ENCODE measurements at regions not wholly inside any gene's neighbourhood (a gene's known extent, or its start where the extent isn't known, plus 50 kb on each side); places are given as distances from the start of the nearest gene placed in this dataset.

DNA sequence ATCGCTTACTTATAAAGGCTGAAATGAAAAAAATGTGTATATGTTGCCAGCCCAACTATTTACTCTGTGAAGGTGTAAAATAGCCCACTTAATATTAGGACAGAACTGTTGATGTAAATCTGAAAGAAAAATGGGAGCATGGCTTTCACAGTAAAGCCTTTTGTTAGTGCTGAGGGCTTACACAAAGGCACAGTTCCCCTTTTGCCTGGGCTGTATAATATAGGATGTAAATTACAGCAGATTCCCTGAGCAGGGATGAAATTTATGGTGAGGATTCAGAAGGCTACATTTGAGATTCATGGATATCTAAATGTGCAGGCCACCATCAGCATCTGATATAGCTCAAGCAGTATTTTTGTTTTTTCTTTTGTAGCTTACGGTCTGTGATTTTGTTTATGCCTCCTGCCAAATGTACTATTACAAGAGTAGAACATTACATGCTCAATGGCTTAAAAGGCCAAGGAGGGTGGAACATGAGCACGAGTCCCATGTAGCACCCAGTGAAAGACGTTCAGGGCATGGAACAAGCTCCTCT, 109.1 kb upstream of the ATP10A start:
- DNase-seq: no peak

DNA sequence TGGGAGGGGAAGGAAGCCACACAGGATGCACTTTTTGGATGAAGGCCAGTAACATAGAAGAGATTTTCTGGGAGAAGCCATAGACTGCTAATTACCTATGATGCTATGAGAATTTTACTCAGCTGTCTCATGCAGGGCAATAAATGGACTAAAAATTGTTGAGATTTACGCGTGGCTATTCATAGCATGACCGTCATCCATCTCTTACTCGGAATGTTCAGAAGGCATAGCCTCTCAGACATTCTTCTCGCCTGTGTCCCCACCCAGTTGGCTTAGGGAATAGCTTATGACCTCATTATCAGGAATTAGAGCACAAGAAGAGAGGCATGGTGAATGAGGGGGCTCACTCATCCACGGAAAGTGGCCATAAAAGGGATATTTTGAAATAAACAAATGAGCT, 107.9 kb upstream of the ATP10A start:
- DNase-seq: no peak

DNA sequence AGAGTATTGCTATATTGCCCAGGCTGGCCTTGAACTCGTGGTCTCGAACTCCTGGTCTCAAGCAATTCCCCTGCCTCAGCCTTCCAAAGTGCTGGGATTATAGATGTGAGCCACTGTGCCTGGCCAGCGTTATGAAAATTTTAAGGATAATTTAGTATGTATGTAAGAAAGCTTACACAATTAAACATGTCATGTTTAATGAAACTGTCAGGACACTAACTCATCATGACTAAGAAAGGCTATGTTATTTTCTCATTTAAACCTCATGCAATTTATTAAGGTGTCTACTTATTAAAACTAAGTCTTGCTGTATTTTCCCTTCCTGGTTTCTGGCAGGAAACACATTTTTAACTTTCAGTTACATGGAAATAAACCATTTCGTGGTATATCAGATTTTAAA, 106.8 kb upstream of the ATP10A start:
- DNase-seq: no peak

DNA sequence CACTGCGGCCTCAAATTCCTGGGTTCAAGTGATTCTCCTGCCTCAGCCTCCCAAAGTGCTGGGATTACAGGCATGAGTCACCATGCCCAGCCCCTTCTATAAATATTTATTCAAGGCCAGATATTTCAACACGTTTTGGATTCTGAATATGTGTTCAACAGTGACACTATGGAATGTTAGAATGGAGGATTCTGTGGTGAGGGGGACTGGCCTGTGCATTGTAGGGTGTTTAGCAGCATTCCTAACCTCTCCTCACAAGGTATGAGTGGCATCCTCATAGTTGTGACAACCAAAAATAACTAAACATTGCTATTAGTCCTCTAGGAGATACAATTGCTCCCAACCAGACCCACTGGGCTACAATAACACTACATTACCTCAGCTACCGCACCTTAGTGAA, 104.0 kb upstream of the ATP10A start:
- no peak for DNase-seq

DNA sequence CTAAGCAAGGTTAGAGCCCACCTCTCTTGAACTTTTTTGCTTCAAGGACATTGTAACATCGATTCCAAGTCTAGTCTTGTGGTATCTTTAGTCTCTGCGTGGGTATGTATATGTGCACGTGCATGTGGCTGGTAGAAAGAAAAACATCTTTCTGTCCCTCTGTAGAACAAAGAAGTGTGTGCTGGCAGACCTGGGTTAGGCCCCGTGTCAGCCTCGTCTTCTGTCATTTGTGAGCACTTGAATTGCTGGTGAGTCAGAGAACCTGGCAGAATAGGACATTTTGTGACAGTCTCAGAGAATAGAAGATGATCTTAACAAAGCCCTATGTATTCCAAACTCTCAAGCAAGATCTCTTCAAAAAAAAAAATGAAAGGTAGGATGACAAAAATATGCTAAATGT, 102.2 kb upstream of the ATP10A start:
- DNase-seq: no peak

DNA sequence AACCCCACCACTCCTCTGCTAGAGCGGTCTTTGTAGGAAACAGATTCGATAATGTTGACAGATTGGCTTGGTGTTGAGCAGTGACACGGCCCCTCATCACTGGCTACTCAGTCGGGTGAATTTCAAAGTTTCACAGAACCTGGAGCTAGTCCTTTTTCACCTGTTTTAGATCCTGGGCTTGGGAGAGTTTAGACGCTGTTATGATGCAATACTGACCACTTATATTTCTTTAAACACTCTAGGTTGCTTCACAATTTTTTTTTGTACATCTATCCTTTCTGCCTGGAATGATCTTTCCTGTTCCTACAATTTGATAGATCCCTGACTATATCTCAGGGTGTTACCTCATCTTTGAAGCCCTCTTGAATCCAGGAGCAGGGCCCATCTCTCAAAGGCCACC, 97.1 kb upstream of the ATP10A start:
- no peak for DNase-seq

DNA sequence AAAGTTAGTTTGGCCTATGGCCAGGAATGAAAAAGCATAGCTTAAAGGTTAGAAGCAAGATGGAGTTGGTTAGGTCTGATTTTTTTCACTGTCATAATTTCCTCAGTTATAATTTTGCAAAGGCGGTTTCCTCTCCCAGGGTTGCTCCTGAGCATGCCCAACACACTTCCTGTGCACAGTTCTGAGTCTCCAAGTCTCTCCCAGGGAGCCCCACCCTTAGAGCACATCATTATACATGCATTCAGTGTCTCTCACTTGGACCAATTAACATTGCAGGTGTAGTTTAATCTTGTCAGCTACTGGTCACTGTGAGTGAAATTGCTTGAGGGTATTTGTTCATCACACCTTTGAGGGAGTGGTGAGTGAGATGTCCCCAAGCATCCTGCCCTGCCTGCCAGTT, 96.0 kb upstream of the ATP10A start:
- no peak for DNase-seq

DNA sequence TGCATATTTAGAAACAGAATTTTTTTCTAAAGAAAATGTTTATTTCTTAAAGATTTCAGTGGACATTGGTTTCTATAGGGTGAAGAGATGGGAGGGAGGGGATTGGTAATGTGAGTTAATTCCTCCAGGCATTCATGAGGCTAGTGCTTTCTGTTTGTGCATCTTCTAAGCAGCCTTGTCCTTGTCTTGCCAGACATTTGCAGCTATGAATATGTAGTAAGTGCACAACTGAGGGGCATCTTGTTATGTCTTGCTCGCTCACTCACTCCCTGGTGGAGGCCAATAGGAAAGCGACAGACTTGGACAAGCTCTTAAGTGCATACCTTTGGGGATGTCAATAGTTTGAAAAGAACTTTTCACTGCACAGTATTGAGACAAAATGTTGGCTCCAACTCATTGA, 92.5 kb upstream of the ATP10A start:
- DNase-seq: no peak

DNA sequence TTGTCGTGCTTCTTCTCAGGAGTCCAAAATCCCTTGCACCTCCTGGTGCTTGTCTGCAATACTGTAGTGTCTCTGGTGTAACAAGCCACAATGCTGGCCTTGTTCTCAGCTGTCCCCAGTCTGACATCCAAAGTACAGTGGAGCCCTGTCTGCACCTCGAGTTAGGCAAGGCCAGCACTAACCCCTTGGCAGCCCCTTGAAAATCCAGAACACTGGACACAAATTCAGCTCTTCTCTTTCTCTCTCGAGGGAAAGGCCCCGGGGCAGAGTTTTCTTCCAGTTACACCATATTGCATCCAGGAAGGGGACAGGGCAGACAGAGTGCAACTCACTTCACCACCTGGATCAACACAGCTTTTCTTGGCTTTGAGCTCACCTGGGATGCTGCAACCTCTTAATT, 91.3 kb upstream of the ATP10A start:
- no peak for DNase-seq

DNA sequence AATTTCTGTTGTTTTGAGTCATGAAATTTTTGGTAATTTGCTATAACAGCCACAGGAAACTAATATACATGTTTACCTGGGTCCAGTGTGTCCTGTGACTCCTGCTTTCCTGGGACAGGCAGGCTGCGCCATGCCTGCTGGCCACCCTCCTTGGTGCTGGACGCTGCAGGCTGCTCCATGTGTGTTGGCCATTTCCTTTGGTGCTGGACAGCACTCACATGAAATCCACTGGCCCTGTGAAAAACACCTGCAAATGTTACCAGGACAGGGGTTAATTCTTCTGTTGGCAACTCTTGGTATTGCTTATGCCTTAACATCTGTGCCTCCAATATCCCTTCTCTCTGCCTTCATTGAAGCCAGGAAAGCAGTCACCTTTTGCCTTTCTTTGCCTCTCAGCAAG, 86.9 kb upstream of the ATP10A start:
- no peak for DNase-seq

DNA sequence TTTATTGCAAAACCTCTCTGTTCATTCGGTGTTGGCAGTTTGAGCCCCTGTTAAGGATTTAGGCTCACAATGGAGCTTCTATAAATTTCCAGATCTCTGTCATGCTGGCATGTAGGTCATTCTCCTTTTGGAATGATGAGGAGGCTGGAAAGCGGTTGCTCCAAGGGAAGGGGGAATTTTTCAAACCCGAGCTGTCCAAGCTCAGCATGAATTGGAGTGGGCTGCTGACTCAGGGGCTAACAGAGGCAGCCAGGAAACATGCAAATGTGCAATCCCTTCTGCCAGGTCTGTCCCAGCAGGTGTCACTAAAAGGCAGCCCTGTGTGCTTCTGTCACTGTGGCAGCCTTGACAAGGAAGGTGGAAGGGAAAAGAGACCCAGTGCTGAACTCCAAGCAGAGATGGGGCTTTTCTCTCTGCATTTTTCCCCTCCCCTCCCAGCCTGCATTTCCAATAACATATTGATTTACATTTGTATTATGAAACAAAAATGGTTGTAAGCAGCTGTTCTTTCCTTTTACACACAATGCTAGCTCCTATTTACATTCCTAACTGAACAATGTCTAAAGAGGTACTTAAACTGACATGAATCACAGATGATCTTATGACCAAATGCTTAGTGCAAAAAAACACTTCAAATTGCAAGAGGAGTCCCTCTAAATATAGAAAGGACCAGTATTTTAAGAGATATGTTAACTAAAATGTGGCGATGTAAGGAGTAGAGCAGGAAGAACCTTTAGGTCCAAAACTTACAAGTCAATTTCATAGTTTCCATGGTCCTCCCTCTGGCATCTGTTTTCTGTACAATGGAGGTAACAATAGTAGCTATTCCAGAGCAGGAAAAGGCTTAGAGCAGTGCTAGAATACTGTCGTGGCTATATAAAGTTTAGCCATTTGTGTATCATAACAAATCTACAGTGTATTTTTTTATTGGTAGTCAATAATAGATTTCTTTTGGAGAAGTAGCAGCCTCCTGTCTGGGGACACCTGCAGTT, 84.5 kb upstream of the ATP10A start:
- peak in 3 of 56 donors; percentile 2 to 19 (median 5) for DNase-seq

DNA sequence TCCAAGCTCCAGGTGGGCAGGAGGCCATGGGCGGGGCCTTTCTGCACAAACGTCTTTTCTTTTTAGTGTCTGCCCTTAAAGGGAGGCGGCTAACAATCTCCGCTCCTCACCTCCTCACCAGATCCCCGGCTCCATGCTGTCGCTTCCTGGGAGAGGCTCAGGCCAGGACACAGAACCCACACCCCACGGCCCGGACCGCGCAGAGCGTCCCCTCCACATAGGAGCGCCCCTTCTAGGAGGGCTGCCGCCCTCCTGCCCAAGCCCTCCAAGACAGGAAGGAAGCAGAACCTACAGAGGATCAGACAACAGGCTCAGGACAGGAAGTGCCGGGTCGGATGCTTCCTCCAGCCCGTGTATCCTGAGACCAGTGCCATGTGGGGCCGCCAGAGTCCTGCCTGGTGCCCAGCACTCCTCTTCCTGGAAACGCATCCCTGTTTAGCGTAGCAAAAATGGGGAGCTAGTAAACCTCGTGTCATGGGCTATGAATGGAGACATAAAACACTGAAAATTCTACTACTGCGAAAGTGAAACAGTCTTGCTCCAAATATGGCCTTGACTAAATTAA, 83.2 kb upstream of the ATP10A start:
- DNase-seq: no peak

DNA sequence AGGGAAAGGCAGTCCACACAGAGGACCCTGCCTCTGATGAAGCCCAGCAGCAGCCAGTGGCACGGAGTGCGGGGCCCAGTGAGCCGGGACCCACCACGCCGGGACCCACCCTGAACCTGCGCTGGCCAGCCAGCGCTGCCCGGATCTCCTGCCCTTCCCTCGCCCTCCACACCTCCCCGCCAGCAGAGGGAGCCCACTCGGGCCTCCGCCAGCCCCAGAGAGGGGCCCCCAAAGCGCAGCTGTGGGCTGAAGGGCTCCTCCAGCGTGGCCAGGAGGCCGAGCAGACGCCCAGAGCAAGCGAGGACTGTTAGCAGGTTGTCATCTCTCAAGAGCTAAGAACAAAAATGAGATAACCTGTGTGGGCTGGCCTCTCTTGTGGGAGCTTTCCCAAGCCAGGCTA, 81.3 kb upstream of the ATP10A start:
- DNase-seq: no peak

DNA sequence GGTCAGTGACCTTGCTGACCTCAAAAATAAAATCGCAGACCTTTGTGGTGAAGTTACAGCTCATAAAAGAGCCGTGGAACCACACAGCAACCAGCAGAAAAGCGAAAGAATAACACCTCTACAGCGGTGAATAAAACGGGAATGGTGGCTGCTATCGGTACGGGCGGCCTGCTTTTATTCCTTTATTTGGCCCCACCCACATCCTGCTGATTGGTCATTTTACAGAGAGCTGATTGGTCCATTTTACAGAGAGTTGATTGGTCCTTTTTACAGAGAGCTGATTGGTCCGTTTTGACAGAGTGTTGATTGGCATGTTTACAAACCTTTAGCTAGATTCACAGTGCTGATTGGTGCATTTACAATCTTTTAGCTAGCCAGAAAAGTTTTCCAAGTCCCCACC, 80.7 kb upstream of the ATP10A start:
- DNase-seq: no peak

DNA sequence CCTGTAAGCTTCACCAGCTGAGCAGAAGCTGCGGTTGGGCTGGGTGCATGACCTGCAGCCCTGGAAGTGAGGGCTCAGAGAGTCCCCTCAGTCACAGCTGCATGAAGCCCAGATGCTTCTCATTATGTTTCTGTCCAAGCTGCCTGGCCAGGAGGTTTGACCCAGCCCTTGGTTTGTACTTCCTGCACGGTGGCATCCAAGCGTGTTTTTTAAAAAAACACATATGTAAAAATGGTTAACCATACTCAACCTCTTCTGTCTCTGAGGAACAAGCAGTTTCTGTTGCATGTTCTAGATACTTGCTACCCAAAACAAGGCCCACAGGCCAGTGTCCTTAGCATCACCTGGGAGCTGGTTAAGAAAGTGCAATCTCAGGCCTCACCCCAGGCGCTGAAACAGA, 76.0 kb upstream of the ATP10A start:
- no peak for DNase-seq

DNA sequence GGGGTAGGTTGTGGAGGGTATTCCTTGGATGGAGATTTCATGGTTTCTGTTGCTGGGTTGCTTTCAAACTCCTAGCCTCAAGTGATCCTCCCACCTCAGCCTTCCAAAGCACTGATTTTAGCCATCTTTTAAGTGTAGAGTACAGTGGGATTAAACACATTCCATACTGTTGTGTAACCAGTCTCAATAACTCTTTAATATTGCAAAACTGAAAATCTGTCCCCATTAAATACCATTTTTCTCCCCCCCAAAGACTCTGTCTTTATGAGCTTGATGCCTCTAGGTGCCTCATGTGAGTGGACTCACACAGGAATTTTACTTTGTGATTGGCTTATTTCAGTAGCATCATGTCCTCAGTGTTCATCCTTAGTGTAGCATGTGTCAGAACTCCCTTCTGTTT, 74.7 kb upstream of the ATP10A start:
- DNase-seq: no peak

DNA sequence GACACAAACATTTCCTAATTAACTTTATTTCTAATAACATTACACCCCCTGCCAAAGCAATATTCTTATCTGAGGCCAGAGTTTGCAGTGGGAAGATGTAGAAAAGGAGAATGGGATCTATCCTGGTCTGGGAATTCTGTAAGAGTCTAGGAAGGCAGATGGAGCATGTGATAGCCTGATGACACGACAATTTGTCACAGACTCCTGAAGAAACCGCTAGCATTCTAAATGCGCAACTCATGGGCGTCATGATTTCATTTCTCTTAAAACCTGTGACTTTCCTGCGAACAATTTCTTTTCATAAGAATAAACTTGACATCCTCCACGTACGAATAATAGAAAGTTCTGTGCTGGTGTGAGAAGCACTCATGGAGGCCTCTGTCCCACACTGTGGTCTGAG, 72.9 kb upstream of the ATP10A start:
- no peak for DNase-seq

DNA sequence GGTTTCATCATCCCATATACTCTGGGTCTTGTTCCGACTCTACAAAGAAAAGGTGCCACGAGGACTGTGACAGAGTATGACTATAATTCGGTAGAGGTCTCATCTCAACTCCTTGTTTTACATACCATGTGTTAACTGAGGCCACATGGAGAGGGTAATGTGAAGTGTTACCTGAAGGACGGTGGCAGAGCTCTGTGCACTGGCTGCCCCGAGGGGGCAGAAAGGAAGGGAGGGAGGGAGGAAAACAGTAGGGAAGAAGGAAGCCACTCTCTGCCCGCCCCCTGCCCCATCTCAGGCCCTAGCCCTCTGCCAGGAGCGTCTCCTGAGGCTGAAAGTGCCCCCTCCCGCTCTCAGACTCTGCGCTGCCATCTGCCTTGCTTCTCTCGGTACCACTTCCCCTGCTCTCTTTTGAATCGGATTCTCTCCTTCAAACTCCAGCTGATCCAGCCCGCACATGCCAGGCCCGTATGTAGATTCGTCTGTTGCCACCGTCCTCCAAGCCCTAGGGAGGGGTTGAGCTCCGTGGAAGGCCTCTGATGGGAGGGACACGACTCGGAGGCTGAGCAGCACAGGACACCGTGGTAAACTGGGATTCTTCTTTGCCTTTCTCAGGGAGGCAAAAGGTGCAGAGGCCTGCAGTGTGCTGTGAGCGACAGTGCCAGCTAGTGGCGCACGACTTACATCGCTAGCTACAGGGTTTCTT, 70.5 kb upstream of the ATP10A start:
- peak in 23 of 56 donors; percentile 4 to 44 (median 16) for DNase-seq

DNA sequence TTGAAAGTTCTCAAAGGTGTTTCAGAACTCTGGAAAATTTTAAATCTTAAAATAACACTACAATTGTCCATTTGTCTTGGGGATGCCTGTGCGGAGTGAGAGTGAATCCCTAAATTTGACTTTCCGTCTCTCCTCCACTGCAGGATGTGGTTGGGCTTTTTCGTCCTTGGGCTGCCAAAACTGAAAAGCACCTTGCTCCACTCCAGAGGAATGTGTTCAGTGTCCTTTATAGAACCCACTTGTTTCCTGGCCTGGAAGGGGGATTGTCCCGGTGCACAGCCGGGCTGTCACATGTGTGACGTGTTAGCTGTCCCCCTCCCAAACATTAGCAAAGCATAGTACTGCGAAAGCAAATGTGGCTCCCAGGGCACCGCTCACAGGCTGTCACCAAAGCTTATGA, 69.6 kb upstream of the ATP10A start:
- DNase-seq: no peak

DNA sequence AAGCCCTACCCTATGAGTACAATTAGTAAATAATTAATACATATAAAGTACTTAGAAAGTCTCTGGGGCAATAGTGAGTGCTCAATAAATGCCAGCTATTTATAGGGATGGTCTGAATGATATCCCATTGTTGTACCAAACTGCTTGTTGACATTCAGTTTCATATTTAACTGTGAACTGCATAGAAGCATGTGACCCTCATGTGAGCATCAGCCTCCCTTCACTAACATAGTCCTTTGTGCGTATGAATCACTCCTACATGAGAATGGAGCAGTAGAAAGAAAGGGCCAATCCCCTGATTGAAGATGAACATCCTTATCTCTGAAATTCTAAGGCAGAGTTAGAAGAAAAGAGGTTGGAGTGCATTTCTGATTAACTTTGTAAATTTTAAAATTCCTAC, 68.7 kb upstream of the ATP10A start:
- DNase-seq: no peak

DNA sequence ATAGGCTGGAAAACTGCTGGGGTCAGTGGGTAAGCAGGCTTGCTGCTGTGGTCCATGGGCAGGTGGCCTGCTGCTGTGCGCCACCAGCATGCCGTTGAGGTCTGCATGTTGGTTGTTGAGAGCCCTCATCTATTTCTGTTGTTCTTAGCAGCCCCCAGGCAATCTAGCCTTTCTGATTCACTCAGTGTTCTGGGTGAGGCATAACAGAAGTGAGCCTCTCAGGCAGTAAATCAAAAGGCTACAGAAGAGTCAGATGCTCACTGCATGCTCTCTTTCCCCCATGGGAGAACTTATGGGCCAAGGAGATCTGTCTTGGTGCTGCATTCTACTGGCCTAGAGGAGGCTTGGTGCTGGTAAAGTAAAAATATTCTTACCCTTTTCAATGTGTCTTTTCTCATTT, 67.8 kb upstream of the ATP10A start:
- DNase-seq: no peak
